ENCODE measurements at regions not wholly inside any gene's neighbourhood (a gene's known extent, or its start where the extent isn't known, plus 50 kb on each side); places are given as distances from the start of the nearest gene placed in this dataset.

DNA sequence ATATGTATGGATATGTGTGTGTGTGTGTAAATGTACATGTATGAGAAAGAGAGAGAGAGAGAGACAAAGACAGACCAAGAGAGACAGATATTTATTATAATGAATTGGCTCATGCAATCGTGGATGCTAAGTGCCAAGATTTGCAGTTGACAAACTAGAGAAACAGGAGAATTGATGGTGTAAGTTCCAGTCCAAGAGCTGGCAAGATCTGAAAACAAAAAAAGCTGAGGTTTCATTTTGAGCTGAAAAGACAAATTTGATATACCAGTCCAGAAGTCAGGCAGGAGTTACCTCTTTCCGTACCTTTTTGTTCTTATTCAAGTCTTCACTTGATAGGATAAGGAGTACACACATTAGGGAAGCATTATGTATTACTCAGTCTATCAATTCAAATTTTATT lies 157.8 kb downstream of the COPS8 start:
- Mint-ChIP-seq H3K4me1 (ENCODE audit: low read depth) (no peaks in the 10 kb centered on the region), H3K4me3 (ENCODE audit: low read depth) (no peak overlapping the region), H3K27me3 (peaks cover 5% of the 10 kb centered on the region), H3K9me3 (ENCODE audit: low read depth) (peaks cover 19% of the 10 kb centered on the region), H3K36me3 (ENCODE audit: insufficient read depth) (no peaks in the 10 kb centered on the region), H3K27ac (no peak overlapping the region)
- no peak for DNase-seq (ENCODE audit: low spot score, unreplicated experiment)
- TF ChIP-seq, protein P1, sequence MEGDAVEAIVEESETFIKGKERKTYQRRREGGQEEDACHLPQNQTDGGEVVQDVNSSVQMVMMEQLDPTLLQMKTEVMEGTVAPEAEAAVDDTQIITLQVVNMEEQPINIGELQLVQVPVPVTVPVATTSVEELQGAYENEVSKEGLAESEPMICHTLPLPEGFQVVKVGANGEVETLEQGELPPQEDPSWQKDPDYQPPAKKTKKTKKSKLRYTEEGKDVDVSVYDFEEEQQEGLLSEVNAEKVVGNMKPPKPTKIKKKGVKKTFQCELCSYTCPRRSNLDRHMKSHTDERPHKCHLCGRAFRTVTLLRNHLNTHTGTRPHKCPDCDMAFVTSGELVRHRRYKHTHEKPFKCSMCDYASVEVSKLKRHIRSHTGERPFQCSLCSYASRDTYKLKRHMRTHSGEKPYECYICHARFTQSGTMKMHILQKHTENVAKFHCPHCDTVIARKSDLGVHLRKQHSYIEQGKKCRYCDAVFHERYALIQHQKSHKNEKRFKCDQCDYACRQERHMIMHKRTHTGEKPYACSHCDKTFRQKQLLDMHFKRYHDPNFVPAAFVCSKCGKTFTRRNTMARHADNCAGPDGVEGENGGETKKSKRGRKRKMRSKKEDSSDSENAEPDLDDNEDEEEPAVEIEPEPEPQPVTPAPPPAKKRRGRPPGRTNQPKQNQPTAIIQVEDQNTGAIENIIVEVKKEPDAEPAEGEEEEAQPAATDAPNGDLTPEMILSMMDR (IDR thresholded peaks at IDR 0.05; ENCODE audit: unreplicated experiment): no peak

DNA sequence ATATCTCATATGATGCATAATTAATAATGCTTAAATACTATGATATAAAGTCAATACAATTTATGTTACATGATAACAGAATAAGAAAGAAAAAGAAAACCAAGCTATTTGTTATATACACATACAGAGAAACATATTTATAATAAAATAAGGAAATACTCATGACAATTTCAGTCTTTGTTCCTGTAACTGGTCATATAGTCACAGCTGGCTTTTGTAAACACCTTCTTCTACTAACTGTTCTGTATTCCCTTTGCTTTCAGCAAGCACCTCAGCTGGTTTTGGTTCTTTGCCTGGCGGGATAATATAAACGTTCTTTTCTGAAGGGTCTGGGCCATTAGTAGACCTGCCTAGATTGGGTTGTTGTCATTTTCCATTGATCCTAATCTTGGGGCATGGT lies 158.5 kb downstream of the COPS8 start:
- Mint-ChIP-seq H3K4me1 (ENCODE audit: low read depth) (no peaks in the 10 kb centered on the region), H3K9me3 (ENCODE audit: low read depth) (peaks cover 22% of the 10 kb centered on the region), H3K4me3 (ENCODE audit: low read depth) (no peak overlapping the region), H3K27me3 (peaks cover 2% of the 10 kb centered on the region), H3K36me3 (ENCODE audit: insufficient read depth) (no peaks in the 10 kb centered on the region), H3K27ac (no peak overlapping the region)
- TF ChIP-seq, protein P1 (IDR thresholded peaks at IDR 0.05; ENCODE audit: unreplicated experiment): no peak
- no peak for DNase-seq (ENCODE audit: low spot score, unreplicated experiment)

DNA sequence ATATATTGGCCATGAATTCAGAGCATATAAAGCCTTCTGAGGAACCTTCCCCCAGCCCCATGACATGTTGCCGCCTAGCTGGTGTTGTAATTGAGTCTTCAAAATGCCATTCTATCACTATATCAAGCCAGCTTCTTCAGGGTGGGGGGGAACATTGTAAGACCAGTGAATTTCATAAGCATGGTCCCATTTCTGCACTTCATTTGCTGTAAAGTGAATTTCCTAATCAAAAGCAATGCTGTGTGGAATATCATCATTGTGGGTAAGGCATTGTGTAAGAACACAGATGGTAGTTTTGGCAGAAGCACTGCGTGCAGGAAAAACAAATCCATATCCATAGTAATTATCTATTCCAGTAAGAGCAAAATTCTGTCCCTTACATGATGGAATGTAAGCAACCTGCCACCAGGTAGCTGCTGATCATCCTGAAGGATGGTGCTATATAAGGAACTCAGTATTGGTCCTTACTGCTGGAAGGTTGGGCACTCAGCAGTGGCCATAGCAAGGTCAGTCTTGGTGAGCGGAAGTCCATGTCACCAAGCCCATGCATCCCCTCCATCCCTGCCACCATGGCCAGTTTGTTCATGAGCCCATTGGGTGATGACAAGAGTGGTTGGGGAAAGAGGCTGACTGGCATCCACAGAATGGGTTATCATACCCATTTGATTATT lies 159.4 kb downstream of the COPS8 start:
- H3K9me3 Mint-ChIP-seq (ENCODE audit: low read depth): peaks cover 22% of the 10 kb centered on the region
- no peak for DNase-seq (ENCODE audit: low spot score, unreplicated experiment)
- no peaks in the 10 kb centered on the region for H3K36me3 Mint-ChIP-seq (ENCODE audit: insufficient read depth)
- no peak overlapping the region for H3K27ac Mint-ChIP-seq
- no peak overlapping the region for H3K4me3 Mint-ChIP-seq (ENCODE audit: low read depth)
- H3K27me3 Mint-ChIP-seq: peaks cover 2% of the 10 kb centered on the region
- no peaks in the 10 kb centered on the region for H3K4me1 Mint-ChIP-seq (ENCODE audit: low read depth)
- TF ChIP-seq, protein P1 (IDR thresholded peaks at IDR 0.05; ENCODE audit: unreplicated experiment): no peak

DNA sequence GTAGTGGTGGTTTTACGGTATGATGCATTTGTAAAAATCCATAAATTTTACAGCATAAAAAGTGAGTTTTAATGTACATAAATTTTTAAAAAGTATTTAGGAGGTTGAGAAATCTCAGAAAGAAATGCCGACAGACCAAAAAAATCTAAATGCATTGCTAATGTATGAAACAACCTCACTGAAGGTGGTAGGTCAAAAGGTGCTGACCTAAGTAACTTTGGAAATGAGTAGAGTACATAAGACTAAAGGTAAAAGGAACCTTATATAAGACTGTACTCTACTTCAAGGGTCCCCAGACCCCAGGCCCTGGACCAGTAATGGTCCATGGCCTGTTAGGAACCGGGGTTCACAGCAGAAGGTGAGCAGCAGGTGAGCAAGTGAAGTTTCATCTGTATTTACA lies 163.4 kb downstream of the COL6A3 start:
- Mint-ChIP-seq H3K9me3 (ENCODE audit: low read depth) (peaks cover 3% of the 10 kb centered on the region), H3K27me3 (peaks cover 9% of the 10 kb centered on the region), H3K4me3 (ENCODE audit: low read depth) (no peak overlapping the region), H3K27ac (no peak overlapping the region), H3K4me1 (ENCODE audit: low read depth) (no peaks in the 10 kb centered on the region), H3K36me3 (ENCODE audit: insufficient read depth) (no peaks in the 10 kb centered on the region)
- DNase-seq (ENCODE audit: low spot score, unreplicated experiment): no peak
- TF ChIP-seq, protein P1 (IDR thresholded peaks at IDR 0.05; ENCODE audit: unreplicated experiment): no peak

DNA sequence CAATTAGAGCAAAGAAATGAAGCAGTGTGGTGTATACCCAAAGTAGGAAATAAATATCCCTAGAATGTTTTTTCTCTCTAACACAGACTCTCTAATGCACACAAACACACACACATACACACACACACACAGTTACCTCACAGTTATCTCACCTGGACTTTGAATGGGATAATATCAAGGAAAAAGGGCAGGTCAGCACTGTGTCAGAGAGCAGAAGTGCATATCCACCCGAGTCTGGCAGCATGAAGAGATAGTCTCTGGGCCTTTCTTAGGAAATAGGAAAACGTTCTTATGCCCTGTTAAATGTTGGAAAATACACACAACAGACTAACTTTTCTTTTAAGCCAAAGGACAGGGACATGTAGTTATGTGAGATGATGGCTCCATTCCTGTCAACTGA lies 162.0 kb downstream of the COL6A3 start:
- no peak overlapping the region for H3K27ac Mint-ChIP-seq
- H3K4me3 Mint-ChIP-seq (ENCODE audit: low read depth): no peak overlapping the region
- no peaks in the 10 kb centered on the region for H3K4me1 Mint-ChIP-seq (ENCODE audit: low read depth)
- H3K36me3 Mint-ChIP-seq (ENCODE audit: insufficient read depth): no peaks in the 10 kb centered on the region
- TF ChIP-seq, protein P1 (IDR thresholded peaks at IDR 0.05; ENCODE audit: unreplicated experiment): no peak
- peaks cover 8% of the 10 kb centered on the region for H3K27me3 Mint-ChIP-seq
- peaks cover 3% of the 10 kb centered on the region for H3K9me3 Mint-ChIP-seq (ENCODE audit: low read depth)
- no peak for DNase-seq (ENCODE audit: low spot score, unreplicated experiment)

Measured in progenitor cell of endocrine pancreas (in vitro differentiated cells).